Mucosa of stomach (tissue), 1 donor: ENCODE measurements at regions not wholly inside any gene's neighbourhood (a gene's known extent, or its start where the extent isn't known, plus 50 kb on each side); places are given as distances from the start of the nearest gene placed in this dataset.
"Not testable (repeated sequence)": the region's sequence is repeated elsewhere in the genome, so short reads cannot be mapped to it uniquely, and the experiment has no call there.

Source experiments
- H3K27me3 ChIP-seq: one replicate; pipeline ENCODE4 v1.7.0; 2013; ENCODE audit warnings: mild to moderate bottlenecking, low read length; ENCODE audit not compliant: control insufficient read depth, insufficient read depth
- H3K36me3 ChIP-seq: one replicate; pipeline ENCODE4 v1.7.0; 2013; ENCODE audit warnings: low read length; ENCODE audit not compliant: control insufficient read depth, insufficient read depth
- H3K4me1 ChIP-seq: one replicate; pipeline ENCODE4 v1.7.0; 2013; ENCODE audit warnings: mild to moderate bottlenecking, low read length; ENCODE audit not compliant: control insufficient read depth, insufficient read depth
- H3K4me3 ChIP-seq: one replicate; pipeline ENCODE4 v1.7.0; 2013; ENCODE audit warnings: low read length
- H3K9ac ChIP-seq: one replicate; pipeline ENCODE4 v1.7.0; 2013; ENCODE audit warnings: mild to moderate bottlenecking, low read length, moderate library complexity
- H3K9me3 ChIP-seq: one replicate; pipeline ENCODE4 v1.7.0; 2013; ENCODE audit warnings: mild to moderate bottlenecking, low read length, moderate library complexity; ENCODE audit not compliant: control insufficient read depth
- donor health status: Pancreatic carcinoma.

DNA sequence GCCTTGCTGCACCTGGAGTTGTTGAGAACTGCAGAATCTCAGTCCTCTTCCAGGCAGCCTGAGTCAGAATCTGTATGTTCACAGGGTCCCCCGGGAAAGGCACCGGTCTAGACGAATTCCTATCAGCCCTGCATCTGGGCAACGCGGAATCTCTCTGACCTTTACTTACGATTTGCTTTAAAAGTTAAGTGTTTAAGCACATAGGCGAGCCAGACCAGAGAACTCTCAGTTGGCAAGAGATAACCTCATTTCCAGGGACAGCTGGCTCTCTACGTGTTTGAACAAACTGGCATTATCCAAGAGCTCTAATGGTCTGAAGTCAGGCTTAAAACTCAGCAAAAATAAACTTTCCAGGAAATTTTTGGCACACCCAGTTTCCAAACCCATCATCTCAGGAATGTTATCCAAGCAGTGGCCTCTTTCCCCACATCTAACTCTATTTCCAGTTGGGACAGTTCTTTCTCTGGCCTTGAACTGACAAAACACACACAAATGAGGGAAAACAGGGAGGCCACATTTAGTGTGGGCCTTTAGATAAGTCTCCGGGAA, 53.4 kb downstream of the HES1 start:
- H3K4me1 ChIP-seq = peaks cover 10% of the 10 kb centered on the region
- H3K36me3 ChIP-seq = no peaks in the 10 kb centered on the region
- no peak overlapping the region for H3K9ac ChIP-seq
- H3K9me3 ChIP-seq = no peaks in the 10 kb centered on the region
- H3K27me3 ChIP-seq = no peaks in the 10 kb centered on the region
- H3K4me3 ChIP-seq = no peak overlapping the region

DNA sequence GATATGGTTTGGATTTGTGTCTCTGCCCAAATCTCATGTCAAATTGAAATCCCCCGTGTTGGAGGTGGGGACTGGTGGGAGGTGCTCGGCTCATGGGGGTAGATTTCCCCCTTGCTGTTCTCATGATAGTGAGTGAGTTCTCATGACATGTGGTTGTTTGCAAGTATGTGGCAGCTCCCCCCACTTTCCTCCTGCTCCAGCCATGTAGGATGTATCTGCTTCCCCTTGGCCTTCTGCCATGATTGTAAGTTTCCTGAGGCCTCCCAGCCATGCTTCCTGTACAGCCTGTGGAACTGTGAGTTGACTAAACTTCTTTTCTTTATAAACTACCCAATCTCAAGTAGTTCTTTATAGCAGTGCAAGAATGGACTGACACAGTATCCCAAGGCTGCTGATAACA, 55.9 kb downstream of the HES1 start:
- H3K9ac ChIP-seq, H3K27me3 ChIP-seq, H3K36me3 ChIP-seq, H3K4me3 ChIP-seq, H3K9me3 ChIP-seq: not testable (repeated sequence)
- H3K4me1 ChIP-seq = peaks cover 15% of the 10 kb centered on the region

DNA sequence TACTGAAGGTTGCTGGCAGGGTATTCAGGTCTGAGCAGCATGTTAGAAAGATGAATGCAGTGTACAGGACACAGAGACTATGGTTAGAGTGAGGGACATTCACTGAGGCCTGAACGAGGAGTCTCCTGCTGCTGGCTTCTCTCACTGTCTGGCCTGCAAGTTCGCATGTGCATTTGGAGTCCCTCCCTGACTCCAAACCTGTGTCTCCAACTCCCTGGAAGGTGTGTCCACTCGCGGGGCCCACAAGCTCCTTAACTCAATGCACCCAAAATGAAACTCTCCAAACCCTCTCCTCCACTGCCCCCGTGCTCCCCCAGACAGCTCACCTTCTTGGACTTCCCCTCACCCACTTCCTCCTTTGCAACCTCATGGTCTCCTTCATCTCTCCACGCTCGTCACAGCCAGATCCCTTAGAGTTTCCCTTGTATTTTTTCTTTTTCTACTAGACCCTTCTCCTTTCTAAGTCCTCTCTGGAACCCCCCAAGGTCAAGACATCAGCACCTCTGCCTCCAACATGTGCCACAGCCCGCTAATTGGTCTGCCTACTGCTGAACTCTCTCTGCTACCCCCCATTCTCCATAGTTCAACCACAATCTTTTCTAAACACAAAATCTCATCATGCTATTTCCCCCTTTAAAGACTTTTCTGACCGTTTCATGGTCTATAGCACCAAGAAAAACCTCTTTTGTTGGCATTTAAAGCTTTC, 58.3 kb downstream of the HES1 start:
- Histone ChIP-seq H3K4me3 (no peak overlapping the region), H3K27me3 (no peaks in the 10 kb centered on the region), H3K4me1 (peaks cover 5% of the 10 kb centered on the region), H3K36me3 (no peaks in the 10 kb centered on the region), H3K9ac (no peak overlapping the region), H3K9me3 (no peaks in the 10 kb centered on the region)

DNA sequence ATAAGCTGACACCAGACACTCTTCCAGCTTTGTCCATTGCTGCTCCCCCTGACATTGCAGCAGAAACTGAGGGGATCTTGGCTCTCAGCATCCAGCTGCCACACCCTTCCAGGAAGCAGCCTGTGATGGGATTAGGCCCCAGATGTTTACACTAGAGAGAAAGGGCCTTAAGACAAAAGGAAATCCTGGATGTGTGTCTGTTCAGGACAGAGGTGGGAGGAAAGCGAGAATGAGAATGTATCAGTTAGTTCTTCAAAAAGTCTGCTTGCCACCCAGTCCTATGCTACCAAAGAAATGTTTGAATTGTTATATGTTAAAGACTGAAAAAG, 58.8 kb downstream of the HES1 start:
- H3K4me1 ChIP-seq = peaks cover 5% of the 10 kb centered on the region
- no peaks in the 10 kb centered on the region for H3K36me3 ChIP-seq
- H3K9ac ChIP-seq = no peak overlapping the region
- no peaks in the 10 kb centered on the region for H3K9me3 ChIP-seq
- H3K27me3 ChIP-seq = no peaks in the 10 kb centered on the region
- H3K4me3 ChIP-seq = no peak overlapping the region

DNA sequence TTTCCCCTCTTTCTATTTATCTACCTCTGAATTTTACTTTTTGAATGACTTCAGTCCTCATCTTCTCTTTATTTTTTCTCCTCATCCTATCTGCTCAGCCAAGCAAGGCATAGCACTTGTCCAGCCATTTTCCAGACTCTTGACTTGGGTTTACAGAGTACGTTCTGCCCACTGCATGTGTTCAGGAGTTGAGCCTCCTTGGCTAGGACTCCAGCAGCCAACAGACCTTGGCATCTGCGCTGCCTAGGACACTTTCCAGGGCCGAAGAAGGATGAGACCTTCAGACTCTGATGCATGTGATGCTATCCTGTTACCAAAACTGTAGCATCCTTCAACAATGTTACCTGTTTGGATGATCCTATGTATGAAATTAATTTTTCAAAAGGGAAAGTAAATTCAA, 59.7 kb downstream of the HES1 start:
- Histone ChIP-seq H3K4me1 (peaks cover 5% of the 10 kb centered on the region), H3K4me3 (no peak overlapping the region), H3K9me3 (no peaks in the 10 kb centered on the region), H3K27me3 (no peaks in the 10 kb centered on the region), H3K9ac (no peak overlapping the region), H3K36me3 (no peaks in the 10 kb centered on the region)

DNA sequence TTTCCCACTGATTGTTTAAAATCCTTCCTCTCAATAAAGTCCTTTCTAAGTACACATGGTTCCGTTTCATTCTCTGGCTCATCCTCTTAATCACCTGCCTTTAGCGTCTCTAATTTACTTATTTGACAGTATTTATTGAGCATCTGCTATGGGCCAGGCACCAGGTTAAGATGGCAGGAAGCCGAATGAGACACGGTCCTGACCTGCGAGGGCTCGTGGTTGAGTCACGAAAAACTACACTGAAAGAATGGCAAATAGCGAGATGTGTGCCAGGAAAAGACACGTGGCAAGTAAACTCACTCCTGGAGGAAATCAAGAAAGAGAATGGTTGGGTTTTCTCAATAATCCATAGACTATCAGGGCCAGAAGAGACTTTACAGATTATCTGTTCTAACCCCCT, 60.9 kb downstream of the HES1 start:
- no peak overlapping the region for H3K4me3 ChIP-seq
- H3K9ac ChIP-seq = no peak overlapping the region
- H3K36me3 ChIP-seq = no peaks in the 10 kb centered on the region
- peaks cover 5% of the 10 kb centered on the region for H3K4me1 ChIP-seq
- H3K27me3 ChIP-seq = no peaks in the 10 kb centered on the region
- no peaks in the 10 kb centered on the region for H3K9me3 ChIP-seq

DNA sequence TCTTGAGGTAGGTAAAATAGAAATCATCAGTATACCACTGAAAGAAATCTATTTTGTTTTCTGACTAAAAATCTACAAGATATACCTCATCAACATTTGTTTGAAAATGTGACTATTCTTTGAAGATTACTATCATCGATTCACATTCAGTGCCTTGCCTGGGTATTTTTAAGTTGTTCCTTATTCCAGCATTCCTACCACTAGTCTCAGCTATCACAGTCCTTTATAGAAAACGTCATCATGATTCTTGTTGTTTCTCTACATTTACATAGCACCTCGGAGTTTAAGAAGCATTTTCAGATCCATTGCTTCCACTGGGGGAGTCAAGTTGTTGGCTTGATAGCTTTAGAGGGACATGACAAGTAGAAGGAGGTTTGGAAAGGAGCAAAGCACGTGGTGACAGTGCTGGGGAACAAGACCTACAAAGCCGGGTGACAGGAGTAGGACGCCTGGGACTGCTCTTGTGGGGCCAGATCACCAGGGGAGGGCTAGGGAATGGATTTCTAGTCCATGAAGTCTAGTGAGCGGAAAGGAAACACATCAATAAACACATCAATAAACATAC, 61.5 kb downstream of the HES1 start:
- Histone ChIP-seq H3K36me3 (no peaks in the 10 kb centered on the region), H3K9me3 (no peaks in the 10 kb centered on the region)

DNA sequence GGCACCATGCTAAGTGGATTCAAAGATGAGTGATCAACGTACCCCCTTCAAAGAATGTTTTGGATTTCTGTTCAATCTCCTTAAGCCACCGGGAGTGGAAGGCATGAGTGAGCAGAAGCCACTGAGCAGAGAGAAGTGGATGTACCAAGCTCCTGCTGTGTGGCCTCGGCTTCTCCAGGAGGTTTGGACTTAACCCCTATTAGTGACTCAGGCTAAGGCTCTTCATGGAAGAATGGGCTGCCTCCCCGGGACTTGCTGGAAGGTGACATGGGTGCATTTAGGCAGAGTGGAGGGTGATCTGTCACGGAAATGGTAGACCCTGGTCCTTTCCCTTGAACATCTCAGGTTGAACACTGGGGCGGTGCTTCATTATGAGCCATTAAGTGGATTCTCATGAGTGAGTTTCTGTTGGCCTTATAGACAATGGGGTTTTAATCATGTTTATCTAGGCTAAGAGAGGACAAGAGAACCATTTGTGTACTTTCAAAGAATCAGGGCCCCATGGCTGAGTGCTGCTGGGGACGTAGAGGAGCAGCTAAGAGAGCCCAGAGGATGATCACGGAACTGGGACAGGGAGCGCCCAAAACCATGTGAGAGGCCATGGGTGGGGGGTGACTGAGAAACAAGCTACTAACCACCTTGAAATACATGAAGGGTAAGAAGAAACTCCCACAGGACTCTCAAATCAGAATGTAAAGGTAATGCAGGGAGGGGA, 62.2 kb downstream of the HES1 start:
- Histone ChIP-seq H3K27me3 (no peaks in the 10 kb centered on the region), H3K36me3 (no peaks in the 10 kb centered on the region), H3K4me3 (no peak overlapping the region), H3K9ac (no peak overlapping the region), H3K9me3 (no peaks in the 10 kb centered on the region), H3K4me1 (peaks cover 5% of the 10 kb centered on the region)

More for the DNA sequence above, 61.5 kb downstream of the HES1 start:
- no peak overlapping the region for H3K4me3 ChIP-seq
- H3K27me3 ChIP-seq = no peaks in the 10 kb centered on the region
- H3K9ac ChIP-seq = no peak overlapping the region
- H3K4me1 ChIP-seq = peaks cover 5% of the 10 kb centered on the region

DNA sequence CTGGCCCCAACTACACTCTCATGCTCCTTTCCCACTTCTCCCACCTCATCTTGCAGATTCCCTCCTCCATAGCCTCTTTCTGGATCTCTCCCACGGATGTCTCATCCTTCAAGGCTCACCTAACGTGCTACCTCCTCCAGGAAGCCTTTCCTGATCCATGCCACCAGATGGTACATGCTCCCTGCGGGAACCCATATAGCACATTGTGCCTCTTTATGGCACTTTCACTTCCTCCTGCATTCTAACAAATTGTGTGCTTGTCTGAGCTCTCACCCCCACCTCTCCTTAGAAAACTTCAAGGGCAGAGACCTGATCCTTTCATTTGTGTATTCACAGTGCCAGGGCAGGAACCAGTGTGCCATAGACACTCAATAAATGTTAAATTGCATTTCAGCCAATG, 63.0 kb downstream of the HES1 start:
- no peaks in the 10 kb centered on the region for H3K36me3 ChIP-seq
- H3K4me3 ChIP-seq = no peak overlapping the region
- H3K9ac ChIP-seq = no peak overlapping the region
- H3K27me3 ChIP-seq = peaks cover 3% of the 10 kb centered on the region
- no peaks in the 10 kb centered on the region for H3K9me3 ChIP-seq
- H3K4me1 ChIP-seq = peaks cover 9% of the 10 kb centered on the region

DNA sequence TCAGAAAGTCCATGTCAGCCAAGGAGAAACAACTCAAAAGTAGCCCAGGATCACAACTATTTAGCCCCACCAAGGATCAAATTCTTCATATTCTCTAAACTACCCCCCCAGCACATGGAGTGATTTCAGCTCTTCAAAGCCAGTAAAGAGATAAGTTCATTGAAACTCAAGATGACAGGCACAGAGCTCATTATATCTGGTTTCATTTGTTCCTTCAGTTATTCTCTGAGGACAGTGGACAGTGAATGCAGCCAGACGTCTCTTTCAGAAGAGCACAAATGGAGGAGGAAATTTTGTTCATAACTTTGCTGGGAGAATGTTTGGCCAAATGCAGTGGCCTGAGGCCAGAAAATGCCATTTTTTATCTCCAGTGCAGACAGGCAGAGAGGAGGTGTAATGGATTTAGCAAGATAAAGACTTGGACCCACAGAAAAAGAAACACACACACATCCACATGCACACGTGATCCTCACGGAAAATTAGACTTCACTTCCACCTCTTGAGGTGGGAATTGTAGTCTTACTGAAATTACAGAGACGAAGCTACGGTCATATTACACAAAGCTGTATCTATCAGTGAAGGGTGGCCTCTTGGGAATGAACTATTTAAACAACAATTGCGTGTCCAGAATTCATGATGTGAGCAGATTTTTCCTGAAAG, 64.6 kb downstream of the HES1 start:
- H3K9ac ChIP-seq = no peak overlapping the region
- H3K4me1 ChIP-seq = peaks cover 4% of the 10 kb centered on the region
- H3K4me3 ChIP-seq = no peak overlapping the region
- H3K36me3 ChIP-seq = no peaks in the 10 kb centered on the region
- no peaks in the 10 kb centered on the region for H3K9me3 ChIP-seq
- peaks cover 6% of the 10 kb centered on the region for H3K27me3 ChIP-seq

DNA sequence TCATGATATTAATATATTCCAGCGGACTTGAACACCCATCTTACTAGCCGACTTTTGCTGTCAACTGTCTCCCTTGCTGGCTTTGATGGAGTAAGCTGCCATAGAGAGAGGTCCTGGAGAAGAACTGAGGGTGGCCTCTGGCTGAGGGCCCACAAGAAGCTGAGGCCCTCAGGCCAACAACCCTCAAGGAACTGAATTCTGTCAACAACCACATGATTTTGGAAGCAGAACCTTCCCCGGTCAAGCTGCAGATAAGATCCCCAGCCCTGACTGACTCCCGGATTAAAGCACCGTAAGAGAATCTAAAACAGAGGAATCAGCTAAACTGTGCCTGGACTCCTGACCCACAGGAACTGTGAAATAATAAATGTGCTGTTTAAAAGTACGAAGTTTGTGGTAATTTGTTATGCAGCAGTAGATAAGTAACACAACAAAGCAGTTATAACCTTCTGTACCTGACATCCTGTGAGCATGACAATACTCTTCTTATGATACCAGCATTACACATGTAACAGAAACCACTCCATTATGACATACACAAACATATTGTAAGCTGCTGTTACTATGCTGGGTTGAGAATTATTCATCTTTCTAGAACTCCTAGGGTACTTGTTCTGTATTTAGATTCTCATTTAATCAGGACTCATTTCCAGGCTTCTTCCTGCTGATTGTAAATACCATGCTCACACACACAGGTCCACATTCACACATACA, 66.2 kb downstream of the HES1 start:
- Histone ChIP-seq H3K9ac (no peak overlapping the region), H3K4me1 (peaks cover 11% of the 10 kb centered on the region), H3K9me3 (no peaks in the 10 kb centered on the region), H3K36me3 (no peaks in the 10 kb centered on the region), H3K27me3 (peaks cover 6% of the 10 kb centered on the region), H3K4me3 (no peak overlapping the region)
